Iris pigment epithelial cell (primary cell): ENCODE measurements at regions not wholly inside any gene's neighbourhood (a gene's known extent, or its start where the extent isn't known, plus 50 kb on each side); places are given as distances from the start of the nearest gene placed in this dataset.

Experiments used
- DNase-seq: peaks from one replicate; pipeline ENCODE4 v3.0.0-alpha.2; 2011; ENCODE audit warnings: low read depth

DNA sequence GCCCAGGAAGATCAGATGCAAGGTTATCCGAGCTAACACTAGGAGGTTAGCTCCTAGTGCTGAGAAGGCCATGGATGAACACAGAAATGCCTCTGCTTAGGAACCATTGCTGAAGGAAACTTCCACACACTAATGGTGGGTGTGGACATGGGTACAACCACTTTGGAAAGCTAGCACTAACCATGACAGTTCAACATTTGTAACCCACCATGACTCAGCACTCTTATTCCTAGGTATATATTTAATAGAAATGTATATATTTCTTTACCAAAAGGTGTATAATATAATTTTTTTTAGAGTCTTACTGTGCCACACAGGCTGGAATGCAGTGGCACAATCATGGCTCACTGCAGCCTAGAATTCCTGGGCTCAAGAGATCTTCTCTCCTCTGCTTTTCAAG lies 85.3 kb upstream of the BTBD3 start:
- DNase-seq, result no peak

DNA sequence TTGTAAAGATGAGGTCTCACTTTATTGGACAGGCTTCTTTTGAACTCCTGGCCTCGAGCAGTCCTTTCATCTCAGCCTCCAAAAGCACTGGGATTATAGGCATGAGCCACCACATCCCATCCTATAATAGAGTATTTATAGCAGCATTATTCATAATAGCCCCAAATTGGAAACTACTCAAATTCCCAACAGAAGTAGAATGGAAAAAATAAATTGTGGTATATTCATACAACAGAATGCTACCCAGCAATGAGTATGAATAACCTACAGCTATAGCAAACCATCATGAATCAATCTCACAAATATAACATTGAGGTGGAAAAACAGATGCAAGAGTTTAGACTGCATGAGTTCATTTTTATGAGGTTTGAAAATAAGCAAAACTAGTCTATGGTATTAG lies 84.8 kb upstream of the BTBD3 start:
- DNase-seq, result no peak

DNA sequence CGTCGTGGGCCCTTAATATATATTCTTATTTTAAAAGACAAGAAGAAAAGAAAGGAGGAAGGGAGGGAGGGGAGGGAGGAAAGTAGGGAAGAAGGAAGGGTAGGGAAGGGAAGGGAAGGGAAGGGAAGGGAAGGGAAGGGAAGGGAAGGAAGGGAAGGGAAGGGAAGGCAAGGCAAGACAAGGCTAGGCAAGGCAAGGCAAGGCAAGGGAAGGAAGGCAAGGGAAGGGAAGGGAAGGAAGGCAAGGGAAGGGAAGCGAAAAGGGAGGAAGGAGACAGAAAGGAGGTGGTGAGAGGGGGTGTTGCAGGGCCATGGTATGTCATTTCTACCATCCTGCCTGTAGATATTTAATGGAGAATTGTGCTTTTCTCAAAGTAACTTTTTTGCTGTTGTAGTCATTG lies 83.9 kb upstream of the BTBD3 start:
- no peak for DNase-seq

DNA sequence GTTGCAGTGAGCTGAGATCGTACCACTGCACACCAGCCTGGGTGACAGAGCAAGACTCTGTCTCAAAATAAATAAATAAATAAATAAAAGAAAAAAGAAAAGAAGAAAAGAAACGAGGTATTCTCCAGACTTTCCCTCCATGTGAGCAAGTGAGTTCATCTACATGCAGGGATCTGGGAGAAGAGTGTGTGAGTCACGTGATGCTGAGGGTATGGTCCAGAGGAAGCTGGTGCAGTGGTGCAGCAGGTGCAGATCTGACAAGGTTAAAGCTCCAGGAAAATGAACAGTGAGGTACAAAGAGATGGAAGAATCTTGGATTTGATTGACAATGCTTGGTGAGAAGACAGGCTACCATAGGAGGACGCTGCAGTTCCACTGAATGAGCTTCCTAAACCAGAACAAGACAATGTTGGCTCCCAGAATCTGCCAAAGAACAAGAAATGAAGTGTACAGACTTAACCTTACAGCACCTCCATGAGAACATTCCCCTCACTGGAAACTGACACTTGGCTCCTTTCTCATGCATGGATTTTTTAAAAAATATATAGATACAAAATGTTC lies 79.5 kb upstream of the BTBD3 start:
- no peak for DNase-seq

DNA sequence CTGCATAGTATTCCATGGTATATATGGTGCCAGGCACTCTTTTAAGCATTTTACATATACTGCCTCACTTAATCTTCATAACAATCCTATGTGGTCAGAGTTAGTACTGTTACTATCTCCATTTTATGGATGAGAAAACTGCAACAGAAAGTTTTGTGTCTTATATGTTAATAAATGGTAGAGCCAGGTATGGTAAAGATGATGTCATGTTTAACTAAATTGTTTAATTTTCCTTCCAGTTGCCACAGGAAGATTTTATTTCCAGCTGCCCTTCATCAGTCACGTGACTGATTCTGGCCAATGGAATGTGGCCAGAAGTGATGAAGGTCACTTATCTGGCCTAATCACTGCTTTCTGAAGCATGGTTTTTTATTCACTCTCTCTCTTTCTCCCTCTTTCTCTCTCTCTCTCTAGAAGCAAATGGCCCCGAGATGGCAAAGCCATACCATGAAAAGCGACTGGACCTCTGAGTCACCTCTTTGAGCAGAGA lies 75.7 kb upstream of the BTBD3 start:
- DNase-seq, result no peak

DNA sequence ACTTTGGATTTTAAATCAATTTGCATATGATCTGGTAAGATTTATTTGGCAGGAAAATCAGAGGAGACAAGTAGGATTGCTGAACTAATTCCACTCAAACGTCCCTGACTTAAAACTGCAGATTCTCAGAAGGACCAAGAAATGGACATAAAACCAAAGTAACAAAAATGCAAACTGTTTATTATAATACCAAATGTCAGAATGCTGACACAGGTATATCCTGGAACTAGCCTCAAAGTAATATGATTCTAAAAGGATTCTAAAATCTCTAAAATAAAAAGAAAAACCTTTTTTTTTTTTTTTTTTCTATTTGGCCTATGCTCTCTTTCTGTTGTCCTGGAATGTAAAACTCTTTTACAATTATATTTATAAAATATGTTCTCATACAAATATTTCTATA lies 74.4 kb upstream of the BTBD3 start:
- DNase-seq, result no peak

DNA sequence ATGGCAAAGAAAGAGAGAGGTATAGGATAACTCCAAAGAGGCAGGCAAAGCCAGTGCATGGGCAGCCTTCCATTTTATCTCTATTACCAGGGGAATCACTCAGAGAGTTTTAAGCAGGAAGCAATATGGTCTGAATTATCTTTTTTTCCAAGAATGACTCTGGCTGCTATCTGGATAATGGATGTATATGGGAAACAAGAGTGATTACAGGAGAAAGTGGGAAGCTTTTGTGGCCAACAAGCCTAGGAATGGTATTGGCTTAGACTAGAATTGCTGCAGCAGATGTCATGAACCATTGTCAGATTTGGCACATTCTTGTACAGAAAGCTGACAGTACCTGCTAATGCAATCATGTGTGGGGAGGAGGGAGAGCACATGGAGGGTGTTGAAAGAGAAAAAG lies 73.0 kb upstream of the BTBD3 start:
- DNase-seq, result no peak

DNA sequence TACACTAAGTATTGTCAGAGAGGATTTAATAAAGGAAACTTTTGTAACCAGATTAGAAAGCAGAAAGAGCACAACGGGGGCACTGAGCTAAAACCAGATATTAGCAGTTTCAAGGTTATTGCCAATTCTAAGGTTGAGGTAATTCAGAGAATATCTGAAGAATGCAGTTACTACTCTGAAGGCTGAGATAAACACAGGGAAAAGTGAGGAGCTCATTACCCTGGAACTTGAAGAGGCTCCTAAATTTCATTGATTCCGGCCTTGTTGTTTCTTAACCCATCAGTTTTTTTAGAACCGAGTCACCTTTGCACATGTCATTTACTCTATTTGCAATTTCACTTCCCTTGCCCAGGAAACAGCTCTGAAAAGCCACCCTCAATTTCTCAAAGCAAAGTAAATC lies 72.4 kb upstream of the BTBD3 start:
- DNase-seq, result peak; percentile 65

DNA sequence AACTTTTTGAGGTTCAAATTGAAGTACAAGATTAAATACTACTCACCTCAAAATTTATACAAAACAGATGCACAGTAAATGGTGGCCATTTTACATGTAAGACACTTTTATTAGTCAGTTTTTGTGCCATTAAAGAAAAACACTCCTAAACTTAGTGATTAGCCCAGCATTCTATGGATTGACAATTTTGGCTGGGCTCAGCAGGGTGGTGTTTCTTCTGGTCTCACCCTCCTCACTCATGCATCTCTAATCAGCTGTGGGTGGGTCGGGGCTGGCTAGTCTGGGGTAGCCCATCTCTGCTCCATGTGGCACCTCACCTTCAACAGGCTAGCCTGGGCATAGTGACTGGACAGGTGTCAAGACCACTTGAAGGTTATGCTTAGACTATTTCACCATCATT lies 71.6 kb upstream of the BTBD3 start:
- no peak for DNase-seq

DNA sequence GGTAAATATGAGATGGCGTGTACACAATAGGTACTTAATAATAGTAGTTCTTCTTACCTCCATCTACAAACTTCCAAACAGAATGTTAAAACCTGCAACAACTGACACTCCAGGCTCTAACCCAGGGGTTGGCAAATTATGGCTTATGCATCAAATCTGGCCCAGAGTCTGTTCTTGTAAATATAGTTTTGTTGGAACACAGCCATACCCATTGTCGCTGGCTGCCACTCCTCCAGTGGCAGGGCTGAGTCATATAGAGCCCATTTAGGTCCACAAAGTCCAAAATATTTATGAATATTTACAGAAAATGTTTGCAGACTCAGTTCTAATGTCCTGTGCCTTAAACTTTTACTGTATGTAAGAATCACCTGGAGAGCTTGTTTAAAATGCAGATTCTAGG lies 69.9 kb upstream of the BTBD3 start:
- no peak for DNase-seq

DNA sequence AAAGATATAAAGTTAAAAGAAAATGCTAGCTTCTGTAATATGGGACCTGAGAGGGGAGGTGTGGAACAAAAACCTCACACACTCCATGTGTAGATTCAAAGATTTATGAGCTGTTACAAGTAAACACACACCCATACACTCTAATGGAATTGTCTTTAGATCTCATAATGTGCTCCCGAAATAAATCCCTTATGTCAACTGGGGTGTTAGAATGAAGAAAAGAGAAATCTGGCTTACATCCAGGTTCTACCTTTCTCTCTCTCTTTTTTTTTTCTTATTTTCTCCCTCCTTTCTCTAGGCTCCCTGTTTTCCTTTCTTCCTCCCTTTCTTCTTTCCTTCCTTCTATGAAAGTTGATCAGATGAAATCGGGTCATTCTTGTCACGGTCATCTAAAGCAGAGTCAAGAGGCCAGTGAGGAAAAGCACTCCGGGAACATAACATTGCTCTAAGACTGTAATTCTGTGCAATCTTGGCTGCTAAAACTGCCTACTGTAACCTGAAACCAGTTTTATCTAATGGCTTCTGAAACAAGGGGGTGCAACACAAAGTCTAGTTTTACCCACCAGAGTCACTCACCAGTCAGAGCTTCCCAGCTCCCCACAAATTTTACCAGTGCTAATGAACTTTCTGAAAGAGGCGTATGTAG lies 68.3 kb upstream of the BTBD3 start:
- peak; percentile 83 for DNase-seq

DNA sequence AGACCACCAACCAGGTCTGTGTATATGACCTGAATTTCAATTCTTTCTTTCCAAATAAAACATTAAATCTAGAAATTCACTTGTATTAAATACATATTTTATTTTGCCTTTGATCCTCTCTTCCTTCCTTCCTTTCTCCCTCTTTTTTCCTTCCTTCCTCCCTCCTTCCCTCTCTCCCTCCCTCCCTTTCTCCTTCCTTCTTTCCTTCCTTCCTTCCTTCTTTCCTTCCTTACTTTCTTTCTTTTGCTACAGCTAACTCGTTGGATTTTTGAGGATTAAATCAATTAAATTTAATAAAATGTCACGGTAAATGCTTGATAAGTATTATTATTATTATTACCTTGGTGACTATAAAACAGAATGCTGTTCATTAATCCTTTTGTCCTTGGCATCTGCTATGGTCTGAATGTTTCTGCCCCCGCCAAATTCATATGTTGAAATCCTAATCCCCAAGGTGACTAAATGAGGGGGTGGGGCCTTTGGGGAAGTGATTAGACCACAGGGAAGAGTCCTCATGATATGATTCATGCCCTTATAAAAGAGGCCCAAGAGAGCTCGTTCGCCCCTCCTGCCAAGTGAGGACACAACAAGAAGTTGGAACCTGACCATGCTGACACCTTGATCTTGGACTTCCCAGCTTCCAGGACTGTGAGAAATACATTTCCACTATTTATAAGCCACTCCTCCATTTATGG lies 67.6 kb upstream of the BTBD3 start:
- DNase-seq, result peak; percentile 94

DNA sequence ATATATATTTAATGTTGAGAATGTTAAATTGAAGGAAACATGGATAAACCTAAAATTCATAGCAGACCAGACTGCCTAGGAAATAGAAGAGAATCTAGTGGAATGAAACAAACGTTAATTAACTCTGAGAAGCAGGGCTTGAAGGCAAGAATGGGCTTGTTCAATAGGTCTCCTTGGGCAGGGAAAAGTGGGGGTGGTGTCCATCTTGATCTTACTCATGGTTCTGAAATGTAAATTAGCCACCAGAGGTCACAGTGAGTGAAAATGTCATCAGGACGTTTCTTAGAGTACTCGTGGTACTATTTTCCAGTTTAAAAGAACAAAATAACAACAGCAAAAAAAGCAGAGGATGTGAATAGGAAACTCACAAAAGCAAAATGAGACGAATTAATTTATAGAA lies 66.8 kb upstream of the BTBD3 start:
- DNase-seq, result peak; percentile 87

DNA sequence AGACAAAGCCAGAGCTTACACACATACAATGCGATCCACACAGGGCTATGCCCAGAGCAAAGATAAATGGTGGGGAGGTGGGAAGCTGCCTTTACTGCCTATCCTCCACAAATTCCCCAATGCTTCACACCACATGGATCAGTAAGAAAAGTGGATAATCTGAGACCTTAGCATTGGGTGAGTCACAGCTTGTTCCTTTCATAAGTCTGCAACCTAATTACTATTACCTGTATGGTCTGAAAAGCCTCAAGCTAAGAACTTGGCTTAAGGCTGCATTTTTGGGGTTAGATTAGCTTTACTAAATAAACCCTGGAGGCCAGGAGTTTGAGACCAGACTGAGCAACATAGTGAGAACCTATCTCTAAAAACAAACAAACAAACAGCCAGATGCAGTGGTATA lies 66.0 kb upstream of the BTBD3 start:
- DNase-seq, result peak; percentile 49

DNA sequence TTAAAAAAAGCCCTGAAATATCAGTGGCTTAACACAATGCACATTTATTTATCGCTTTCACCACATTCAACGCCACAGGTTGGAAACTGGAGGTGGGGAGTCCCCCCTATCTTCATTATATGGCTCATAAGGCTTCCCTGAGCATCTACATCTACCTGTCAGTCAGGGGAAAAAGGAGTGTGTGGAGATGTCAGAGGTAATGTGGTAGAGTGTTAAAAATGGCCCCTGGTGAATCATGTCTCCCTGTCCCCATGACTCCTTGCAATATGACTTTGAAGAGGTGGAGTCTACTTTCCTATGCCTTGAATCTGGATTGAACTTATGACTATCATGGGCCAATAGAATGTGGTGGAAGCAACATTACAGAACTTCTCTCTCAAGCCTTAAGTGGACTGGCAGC lies 65.5 kb upstream of the BTBD3 start:
- DNase-seq, result no peak

DNA sequence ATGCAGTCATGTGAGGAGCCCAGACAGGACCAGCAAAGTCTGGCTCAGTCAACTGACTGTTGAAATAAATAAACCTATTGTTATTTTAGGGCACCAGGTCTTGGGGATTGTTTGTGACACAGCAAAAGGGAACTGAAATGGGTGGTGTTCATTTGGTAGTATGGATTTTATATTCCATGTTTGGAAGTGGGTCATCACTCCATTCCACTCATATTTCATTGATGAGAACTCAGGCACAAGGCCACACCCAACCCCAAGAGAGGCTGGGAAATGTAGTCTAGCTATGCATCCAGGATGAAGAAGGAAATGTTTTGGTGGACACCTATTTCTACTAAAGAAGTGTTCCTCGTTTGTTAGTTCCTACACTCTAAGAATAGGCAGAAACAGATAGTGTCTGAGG lies 64.9 kb upstream of the BTBD3 start:
- peak; percentile 44 for DNase-seq

DNA sequence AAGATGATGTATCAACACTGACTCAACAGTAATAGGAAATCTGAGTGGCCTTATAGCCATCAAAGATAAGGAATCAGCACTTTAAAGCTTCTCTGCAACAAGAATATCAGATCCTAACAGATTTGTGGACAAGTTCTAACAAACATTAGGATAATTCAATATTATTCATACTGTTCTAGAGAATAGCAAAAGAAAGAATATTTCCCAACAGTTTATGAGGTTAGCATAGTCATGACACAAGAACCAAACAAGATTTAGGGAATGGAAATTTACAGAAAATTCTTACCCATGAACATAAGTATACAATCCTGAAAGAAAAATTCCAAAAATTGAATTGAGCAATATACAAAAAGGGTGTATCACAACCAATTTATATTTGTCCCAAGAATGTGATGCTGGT lies 64.3 kb upstream of the BTBD3 start:
- peak; percentile 53 for DNase-seq

DNA sequence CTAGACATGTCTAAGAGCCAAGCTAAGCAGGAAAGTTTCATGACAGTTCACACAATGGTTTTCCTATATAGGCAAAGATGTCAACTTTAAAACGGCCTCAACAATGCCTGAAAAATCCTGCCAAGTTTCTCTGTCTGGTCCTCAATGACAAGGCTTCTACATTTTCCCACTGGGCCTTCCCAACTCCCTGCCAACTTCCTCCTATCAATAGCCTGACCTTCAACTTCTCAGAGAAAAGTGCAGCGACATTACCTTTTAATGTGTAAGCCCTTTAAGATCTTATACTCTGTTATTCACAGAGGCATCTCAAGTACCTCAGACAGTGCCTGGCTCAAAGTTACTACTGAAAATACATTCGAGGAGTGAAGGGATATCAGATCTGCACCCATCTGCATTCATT lies 56.2 kb upstream of the BTBD3 start:
- DNase-seq, result no peak

DNA sequence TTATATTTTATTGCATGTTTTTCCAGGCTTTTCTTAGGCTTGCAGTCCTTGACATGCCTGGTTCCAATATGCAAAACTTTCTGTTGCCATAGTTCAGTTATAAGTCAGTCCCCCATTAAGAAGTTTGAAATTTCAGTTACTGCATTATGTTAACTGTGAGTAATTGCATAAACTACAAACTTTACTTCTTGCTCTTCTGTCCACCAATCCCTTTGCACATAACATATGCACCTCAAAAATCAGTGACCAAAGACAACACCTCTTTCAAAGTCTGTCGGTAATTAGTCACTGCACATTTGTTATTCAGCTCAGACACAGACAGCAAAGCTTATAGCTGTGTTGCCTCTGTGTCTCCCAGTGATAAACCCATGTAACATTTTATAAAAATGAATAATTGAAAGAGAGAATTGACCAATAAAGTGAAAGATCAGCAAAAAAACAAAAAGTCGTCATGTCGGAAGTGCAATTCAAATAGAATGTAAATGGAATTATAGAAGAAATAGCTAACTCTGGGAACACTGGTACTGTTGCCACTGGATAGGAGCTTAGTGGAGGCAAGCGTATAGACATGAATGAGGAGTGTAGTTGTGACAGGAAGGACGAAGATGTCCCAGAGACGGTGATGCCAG lies 50.3 kb upstream of the BTBD3 start:
- no peak for DNase-seq
